SU-DHL-6 (cell line): ENCODE measurements at regions not wholly inside any gene's neighbourhood (a gene's known extent, or its start where the extent isn't known, plus 50 kb on each side); places are given as distances from the start of the nearest gene placed in this dataset.

Source experiments
- H2AFZ ChIP-seq: fragments of 200-600 bp; sonication (generic); 2 replicates; pipeline ENCODE4 v1.6.1; 2014; ENCODE audit warnings: low read depth, mild to moderate bottlenecking, moderate library complexity, mixed read lengths, antibody characterized with exemption, low read length; ENCODE audit not compliant: severe bottlenecking
- H3F3A ChIP-seq: fragments of 200-600 bp; shearing (Covaris generic); 2 replicates; pipeline ENCODE4 v1.6.0; 2016; ENCODE audit warnings: antibody characterized with exemption, mild to moderate bottlenecking; ENCODE audit not compliant: insufficient read depth
- H3K27ac ChIP-seq: fragments of 200-600 bp; sonication (generic); 2 replicates; pipeline ENCODE4 v1.5.1; 2016; ENCODE audit warnings: low read depth, mild to moderate bottlenecking, low read length, moderate library complexity, mixed read lengths
- H3K27me3 ChIP-seq: fragments of 200-600 bp; sonication (generic), shearing (Covaris generic); 2 replicates; pipeline ENCODE4 v1.6.0; 2014; ENCODE audit warnings: mild to moderate bottlenecking, low read length
- H3K36me3 ChIP-seq: fragments of 200-600 bp; sonication (generic); 2 replicates; pipeline ENCODE4 v1.6.1; 2014; ENCODE audit warnings: mild to moderate bottlenecking, low read length, mixed read lengths
- H3K4me2 ChIP-seq: fragments of 300-600, 200-600 bp; shearing (Covaris generic), sonication (generic); 2 replicates; pipeline ENCODE4 v1.6.0; 2014; ENCODE audit warnings: low read length, low read depth, mild to moderate bottlenecking; ENCODE audit not compliant: poor library complexity, severe bottlenecking
- H3K4me3 ChIP-seq: fragments of 200-600 bp; sonication (generic); 2 replicates; pipeline ENCODE4 v1.5.1; 2014; ENCODE audit warnings: antibody characterized with exemption, low read length, mild to moderate bottlenecking, mixed read lengths; ENCODE audit not compliant: insufficient read depth, poor library complexity, severe bottlenecking
- H3K79me2 ChIP-seq: fragments of 200-600 bp; sonication (generic); 2 replicates; pipeline ENCODE4 v1.6.1; 2014; ENCODE audit warnings: mild to moderate bottlenecking, low read length, moderate library complexity; ENCODE audit not compliant: insufficient read depth
- H3K9ac ChIP-seq: fragments of 200-600 bp; sonication (generic); 2 replicates; pipeline ENCODE4 v1.7.0; 2014; ENCODE audit warnings: mild to moderate bottlenecking, low read length
- H3K9me2 ChIP-seq: fragments of 200-600 bp; sonication (generic); replicated peaks from 2 replicates; pipeline ENCODE4 v1.6.1; 2014; ENCODE audit warnings: low read length; ENCODE audit not compliant: insufficient read depth
- H3K9me3 ChIP-seq: fragments of 200-600 bp; sonication (generic); 2 replicates; pipeline ENCODE4 v1.6.1; 2014; ENCODE audit warnings: low read length, mixed read lengths; ENCODE audit not compliant: insufficient read depth
- H4K20me1 ChIP-seq: fragments of 200-600 bp; sonication (generic); 2 replicates; pipeline ENCODE4 v1.6.1; 2014; ENCODE audit warnings: low read depth, mild to moderate bottlenecking, antibody characterized with exemption, low read length, moderate library complexity, mixed read lengths
- EZH2phosphoT487 ChIP-seq: fragments of 200-600 bp; sonication (generic), shearing (Covaris generic); conservative IDR thresholded peaks from 2 replicates; pipeline ENCODE4 v1.6.1; 2018; ENCODE audit warnings: mild to moderate bottlenecking, antibody characterized with exemption, low read length, moderate library complexity, mixed read lengths
- TF ChIP-seq, protein P1 (sequence below): fragments of 200-600 bp; sonication (generic); IDR thresholded peaks from one replicate; pipeline ENCODE4 v1.5.1; 2017; ENCODE audit warnings: antibody characterized with exemption, mild to moderate bottlenecking, low read length, moderate library complexity; ENCODE audit not compliant: insufficient read depth, poor library complexity, severe bottlenecking

DNA sequence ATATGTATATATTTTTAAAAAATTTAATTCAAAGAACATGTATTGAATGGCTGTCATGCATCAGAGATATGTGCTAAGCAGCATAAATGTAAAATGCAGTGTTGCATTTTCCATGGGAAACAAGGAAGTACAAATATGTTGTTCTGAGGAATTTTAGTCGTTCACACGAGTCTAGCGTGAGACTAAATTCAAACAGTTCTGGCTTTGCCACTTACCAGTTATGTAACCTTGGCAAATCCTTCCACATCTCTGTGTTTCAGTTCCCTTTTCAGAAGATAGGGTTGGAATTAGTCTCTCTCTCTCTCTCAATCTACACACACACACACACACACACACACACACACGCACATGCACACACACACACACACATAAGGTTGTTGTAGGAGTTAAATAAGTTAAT, 305.4 kb downstream of the UTRN start:
- Histone ChIP-seq H3K9ac (no peak overlapping the region), H3K27ac (no peak overlapping the region), H3K4me3 (no peak overlapping the region)

DNA sequence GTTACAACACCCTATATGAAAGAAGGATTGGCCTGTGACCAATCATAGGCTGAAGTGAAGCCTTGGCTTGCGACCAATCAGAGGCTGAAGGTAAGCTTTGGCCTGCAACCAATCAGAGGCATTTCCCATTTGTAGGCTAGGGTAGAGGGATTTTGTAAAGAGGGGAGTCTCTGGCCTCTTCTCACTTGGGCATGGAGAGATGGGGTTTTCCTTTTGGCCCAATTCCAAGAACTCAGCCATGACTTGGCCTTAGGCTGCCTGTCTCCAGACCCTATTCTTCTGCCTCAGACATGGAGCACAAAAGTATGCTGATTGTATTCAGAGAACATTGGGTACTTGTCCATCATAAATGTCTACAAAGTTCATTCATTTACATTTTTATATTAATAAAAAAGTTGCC, 308.3 kb downstream of the UTRN start:
- Histone ChIP-seq H3K4me3 (no peak overlapping the region), H3K36me3 (no peaks in the 10 kb centered on the region), H3K27me3 (no peaks in the 10 kb centered on the region), H3K9me2 (no peaks in the 10 kb centered on the region), H3K4me2 (no peak overlapping the region), H3K9ac (no peak overlapping the region), H3K27ac (no peak overlapping the region), H4K20me1 (no peaks in the 10 kb centered on the region), H3F3A (no peaks in the 10 kb centered on the region), H2AFZ (no peak overlapping the region), H3K9me3 (no peaks in the 10 kb centered on the region), H3K79me2 (no peaks in the 10 kb centered on the region)
- TF ChIP-seq, protein P1, sequence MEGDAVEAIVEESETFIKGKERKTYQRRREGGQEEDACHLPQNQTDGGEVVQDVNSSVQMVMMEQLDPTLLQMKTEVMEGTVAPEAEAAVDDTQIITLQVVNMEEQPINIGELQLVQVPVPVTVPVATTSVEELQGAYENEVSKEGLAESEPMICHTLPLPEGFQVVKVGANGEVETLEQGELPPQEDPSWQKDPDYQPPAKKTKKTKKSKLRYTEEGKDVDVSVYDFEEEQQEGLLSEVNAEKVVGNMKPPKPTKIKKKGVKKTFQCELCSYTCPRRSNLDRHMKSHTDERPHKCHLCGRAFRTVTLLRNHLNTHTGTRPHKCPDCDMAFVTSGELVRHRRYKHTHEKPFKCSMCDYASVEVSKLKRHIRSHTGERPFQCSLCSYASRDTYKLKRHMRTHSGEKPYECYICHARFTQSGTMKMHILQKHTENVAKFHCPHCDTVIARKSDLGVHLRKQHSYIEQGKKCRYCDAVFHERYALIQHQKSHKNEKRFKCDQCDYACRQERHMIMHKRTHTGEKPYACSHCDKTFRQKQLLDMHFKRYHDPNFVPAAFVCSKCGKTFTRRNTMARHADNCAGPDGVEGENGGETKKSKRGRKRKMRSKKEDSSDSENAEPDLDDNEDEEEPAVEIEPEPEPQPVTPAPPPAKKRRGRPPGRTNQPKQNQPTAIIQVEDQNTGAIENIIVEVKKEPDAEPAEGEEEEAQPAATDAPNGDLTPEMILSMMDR, result no peak
- no peak for TF ChIP-seq EZH2phosphoT487

More for the DNA sequence above, 305.4 kb downstream of the UTRN start:
- Histone ChIP-seq H3K36me3 (no peaks in the 10 kb centered on the region), H2AFZ (no peak overlapping the region), H3K27me3 (no peaks in the 10 kb centered on the region), H3K4me2 (no peak overlapping the region), H3F3A (no peaks in the 10 kb centered on the region), H3K9me2 (no peaks in the 10 kb centered on the region), H3K79me2 (no peaks in the 10 kb centered on the region), H3K9me3 (no peaks in the 10 kb centered on the region), H4K20me1 (no peaks in the 10 kb centered on the region)
- TF ChIP-seq, protein P1, result no peak
- TF ChIP-seq EZH2phosphoT487, result no peak

DNA sequence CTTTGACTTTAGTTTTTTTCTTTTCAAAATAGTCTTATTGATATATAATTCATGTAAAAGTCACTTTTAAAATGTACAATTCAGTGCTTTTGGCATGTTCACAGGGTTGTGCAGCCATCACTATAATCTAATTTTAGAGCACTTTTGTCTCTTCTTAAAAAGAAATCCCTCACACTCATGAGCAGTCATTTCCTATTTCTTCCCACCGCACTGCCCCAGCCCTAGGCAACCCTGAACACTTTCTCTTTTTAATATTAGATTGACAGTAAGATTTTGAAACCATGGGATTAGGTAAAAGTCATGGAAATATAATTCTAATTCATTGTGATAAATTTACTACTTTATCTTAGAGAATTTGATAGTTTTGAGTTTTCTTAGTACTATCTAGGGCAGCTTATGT, 309.4 kb downstream of the UTRN start:
- TF ChIP-seq, protein P1, result no peak
- no peak for TF ChIP-seq EZH2phosphoT487
- H3K9me3 ChIP-seq, result no peaks in the 10 kb centered on the region
- H3K4me2 ChIP-seq, result no peak overlapping the region
- no peaks in the 10 kb centered on the region for H3F3A ChIP-seq
- no peaks in the 10 kb centered on the region for H3K9me2 ChIP-seq
- no peak overlapping the region for H3K4me3 ChIP-seq
- no peaks in the 10 kb centered on the region for H3K36me3 ChIP-seq
- H3K27ac ChIP-seq, result no peak overlapping the region
- H2AFZ ChIP-seq, result no peak overlapping the region
- no peaks in the 10 kb centered on the region for H3K27me3 ChIP-seq
- no peak overlapping the region for H3K9ac ChIP-seq
- no peaks in the 10 kb centered on the region for H3K79me2 ChIP-seq
- H4K20me1 ChIP-seq, result no peaks in the 10 kb centered on the region
